B cell (primary cell): ENCODE measurements at regions not wholly inside any gene's neighbourhood (a gene's known extent, or its start where the extent isn't known, plus 50 kb on each side); places are given as distances from the start of the nearest gene placed in this dataset.

Experiments
- CTCF ChIP-seq: fragments of 200-600 bp; IDR thresholded peaks from one replicate; pipeline ENCODE4 v1.8.0; 2022; ENCODE audit warnings: antibody characterized with exemption, mild to moderate bottlenecking
- EZH2 ChIP-seq: IDR thresholded peaks from 2 replicates; pipeline ENCODE4 v1.6.1; 2012; ENCODE audit warnings: borderline replicate concordance, low read depth, mild to moderate bottlenecking, moderate library complexity, low read length; ENCODE audit not compliant: insufficient read depth, poor library complexity, severe bottlenecking

- TF ChIP-seq CTCF: no peak
- no peak for TF ChIP-seq EZH2
Measured at GRCh38 chr3:21292971-21293370, 458.0 kb downstream of the ZNF385D start.
